ENCODE measurements at regions not wholly inside any gene's neighbourhood (a gene's known extent, or its start where the extent isn't known, plus 50 kb on each side); places are given as distances from the start of the nearest gene placed in this dataset.

GRCh38 chr1:31510853-31511789, 65.2 kb upstream of the TINAGL1 start:
- no peak overlapping the region for H3K27ac ChIP-seq (ENCODE audit: low read depth, low read length, poor library complexity, severe bottlenecking)
- no peaks in the 10 kb centered on the region for H3K79me2 ChIP-seq (ENCODE audit: insufficient read depth, low read length)
- no peaks in the 10 kb centered on the region for H3K27me3 ChIP-seq (ENCODE audit: insufficient read depth, low read length)
- peaks cover 10% of the 10 kb centered on the region; the same call in 1 of the 2 replicates for H3K9me3 ChIP-seq (ENCODE audit: low read length)
- no peak overlapping the region for H2AFZ ChIP-seq (ENCODE audit: low read length)
- no peak overlapping the region for H3K4me3 ChIP-seq (ENCODE audit: low read depth, low read length, poor library complexity, severe bottlenecking)
- H3F3A ChIP-seq (ENCODE audit: insufficient read depth, low read length): no peaks in the 10 kb centered on the region
- peaks cover 14% of the 10 kb centered on the region for H3K36me3 ChIP-seq (ENCODE audit: insufficient read depth, low read length)
- no peak for TF ChIP-seq EZH2 (IDR thresholded peaks at IDR 0.05; ENCODE audit: borderline replicate concordance, low read length)
- TF ChIP-seq CTCF (IDR thresholded peaks at IDR 0.05; ENCODE audit: low read length): no peak
- H3K9ac ChIP-seq (ENCODE audit: low read length): no peak overlapping the region
- H3K9me2 ChIP-seq (ENCODE audit: low read depth, low read length): no peaks in the 10 kb centered on the region
- no peaks in the 10 kb centered on the region for H4K20me1 ChIP-seq (ENCODE audit: insufficient read depth, low read length)
- H3K4me1 ChIP-seq (ENCODE audit: insufficient read depth, low read length, severe bottlenecking): peaks cover 34% of the 10 kb centered on the region
- H3K4me2 ChIP-seq (ENCODE audit: low read length): no peak overlapping the region

GRCh38 chr1:31511848-31512615, 64.3 kb upstream of the TINAGL1 start:
- Histone ChIP-seq H3K27ac (ENCODE audit: low read depth, low read length, poor library complexity, severe bottlenecking) (no peak overlapping the region), H3K9me3 (ENCODE audit: low read length) (peaks cover 10% of the 10 kb centered on the region; the same call in 1 of the 2 replicates), H3K4me1 (ENCODE audit: insufficient read depth, low read length, severe bottlenecking) (peaks cover 25% of the 10 kb centered on the region), H3K79me2 (ENCODE audit: insufficient read depth, low read length) (no peaks in the 10 kb centered on the region), H3K9ac (ENCODE audit: low read length) (no peak overlapping the region), H4K20me1 (ENCODE audit: insufficient read depth, low read length) (no peaks in the 10 kb centered on the region), H3K27me3 (ENCODE audit: insufficient read depth, low read length) (no peaks in the 10 kb centered on the region), H3K4me2 (ENCODE audit: low read length) (no peak overlapping the region), H3K4me3 (ENCODE audit: low read depth, low read length, poor library complexity, severe bottlenecking) (no peak overlapping the region), H3K36me3 (ENCODE audit: insufficient read depth, low read length) (peaks cover 14% of the 10 kb centered on the region), H3F3A (ENCODE audit: insufficient read depth, low read length) (no peaks in the 10 kb centered on the region), H2AFZ (ENCODE audit: low read length) (no peak overlapping the region), H3K9me2 (ENCODE audit: low read depth, low read length) (no peaks in the 10 kb centered on the region)
- TF ChIP-seq CTCF (IDR thresholded peaks at IDR 0.05; ENCODE audit: low read length): no peak
- no peak for TF ChIP-seq EZH2 (IDR thresholded peaks at IDR 0.05; ENCODE audit: borderline replicate concordance, low read length)

DNA sequence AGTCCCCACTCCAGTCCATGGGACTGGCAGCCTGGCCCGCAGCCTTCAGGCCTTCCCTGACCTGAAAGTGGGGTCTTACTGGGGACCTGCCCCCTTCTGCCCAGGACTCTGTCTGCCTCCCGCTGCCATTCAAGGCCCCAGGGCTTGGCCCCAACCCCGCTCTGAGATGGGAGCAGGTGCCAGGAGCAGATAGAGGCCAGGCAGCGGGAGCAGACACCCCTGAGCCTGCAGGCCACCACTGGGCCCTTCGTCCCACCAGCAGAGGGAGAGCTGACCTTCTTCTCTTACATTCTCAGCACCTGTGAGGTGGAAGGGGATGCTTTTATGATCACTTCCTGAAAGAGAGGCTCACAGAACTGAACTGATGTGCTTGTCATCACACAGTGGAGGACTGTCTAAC, 62.2 kb upstream of the TINAGL1 start:
- H3K27me3 ChIP-seq (ENCODE audit: insufficient read depth, low read length): no peaks in the 10 kb centered on the region
- H3K9me2 ChIP-seq (ENCODE audit: low read depth, low read length): no peaks in the 10 kb centered on the region
- H3K27ac ChIP-seq (ENCODE audit: low read depth, low read length, poor library complexity, severe bottlenecking): no peak overlapping the region
- H3K4me1 ChIP-seq (ENCODE audit: insufficient read depth, low read length, severe bottlenecking): peaks cover 4% of the 10 kb centered on the region
- H2AFZ ChIP-seq (ENCODE audit: low read length): no peak overlapping the region
- no peaks in the 10 kb centered on the region for H3K79me2 ChIP-seq (ENCODE audit: insufficient read depth, low read length)
- H3K4me3 ChIP-seq (ENCODE audit: low read depth, low read length, poor library complexity, severe bottlenecking): no peak overlapping the region
- H3K9me3 ChIP-seq (ENCODE audit: low read length): peaks cover 10% of the 10 kb centered on the region; the same call in 1 of the 2 replicates
- H3K36me3 ChIP-seq (ENCODE audit: insufficient read depth, low read length): peaks cover 14% of the 10 kb centered on the region
- H3K9ac ChIP-seq (ENCODE audit: low read length): no peak overlapping the region
- H3F3A ChIP-seq (ENCODE audit: insufficient read depth, low read length): no peaks in the 10 kb centered on the region
- no peak overlapping the region for H3K4me2 ChIP-seq (ENCODE audit: low read length)
- TF ChIP-seq EZH2 (IDR thresholded peaks at IDR 0.05; ENCODE audit: borderline replicate concordance, low read length) (no peak), CTCF (IDR thresholded peaks at IDR 0.05; ENCODE audit: low read length) (no peak)
- H4K20me1 ChIP-seq (ENCODE audit: insufficient read depth, low read length): no peaks in the 10 kb centered on the region
